Erythroblast (primary cell): ENCODE measurements at regions not wholly inside any gene's neighbourhood (a gene's known extent, or its start where the extent isn't known, plus 50 kb on each side); places are given as distances from the start of the nearest gene placed in this dataset.

Source experiments
- GATA1 ChIP-seq: IDR thresholded peaks from 2 replicates; pipeline ENCODE4 v1.6.1; 2011; ENCODE audit warnings: low read depth, mild to moderate bottlenecking, control low read depth, low read length, moderate library complexity
- POLR2A ChIP-seq: IDR thresholded peaks from 2 replicates; pipeline ENCODE4 v1.6.1; 2011; ENCODE audit warnings: mild to moderate bottlenecking, low read length

DNA sequence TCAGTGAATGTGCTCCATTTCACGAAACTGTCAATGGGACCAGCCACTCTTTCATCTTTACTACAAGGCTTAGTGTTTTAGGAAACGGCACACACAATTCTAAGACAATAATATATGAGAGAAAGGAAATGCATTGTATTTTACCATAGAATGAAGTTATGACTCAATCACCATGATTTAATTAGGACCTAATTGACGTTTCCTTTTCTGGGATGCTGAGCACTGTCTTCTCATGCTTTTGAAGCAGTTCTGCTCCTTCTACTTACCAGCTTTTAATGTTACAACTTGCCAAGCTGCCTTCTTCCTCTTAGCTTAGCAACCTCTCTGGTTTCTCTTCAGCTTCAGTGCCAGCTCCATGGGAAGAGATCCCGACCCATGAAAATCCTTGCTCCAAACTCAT lies 94.3 kb upstream of the SERPINE2 start:
- TF ChIP-seq POLR2A (no peak), GATA1 (no peak)
